Brain microvascular endothelial cell (primary cell): ENCODE measurements at regions not wholly inside any gene's neighbourhood (a gene's known extent, or its start where the extent isn't known, plus 50 kb on each side); places are given as distances from the start of the nearest gene placed in this dataset.
"Not testable (repeated sequence)": the region's sequence is repeated elsewhere in the genome, so short reads cannot be mapped to it uniquely, and the experiment has no call there.

ENCODE experiments used
- DNase-seq: peaks from one replicate; pipeline ENCODE4 v3.0.0-alpha.2; 2020
- H3K27ac ChIP-seq: fragments of 250-450 bp; sonication (Bioruptor Pico); 2 replicates; pipeline ENCODE4 v1.5.1; 2020; ENCODE audit warnings: mild to moderate bottlenecking, moderate library complexity
- H3K27me3 ChIP-seq: fragments of 250-450 bp; sonication (Bioruptor Pico); replicated peaks from 2 replicates; pipeline ENCODE4 v1.5.1; 2020; ENCODE audit warnings: mild to moderate bottlenecking
- H3K36me3 ChIP-seq: fragments of 250-450 bp; sonication (Bioruptor Pico); replicated peaks from 2 replicates; pipeline ENCODE4 v1.5.1; 2020; ENCODE audit warnings: mild to moderate bottlenecking
- H3K4me3 ChIP-seq: 2 replicates; pipeline ENCODE4 v1.5.1; 2011; ENCODE audit warnings: low read depth, mild to moderate bottlenecking, control low read depth, low read length, moderate library complexity
- in situ Hi-C: cut with HindIII; loops from 2 replicates; pipeline ENCODE4 v1.10.0; 2017; ENCODE audit warnings: low sequenced_read_pairs, low pct_ligation_motif_present
- TF ChIP-seq, protein P1 (sequence below): IDR thresholded peaks from 2 replicates; pipeline ENCODE4 v1.5.1; 2011; ENCODE audit warnings: low read depth, mild to moderate bottlenecking, moderate library complexity, low read length, control low read depth, inconsistent platforms; ENCODE audit errors: missing control alignments

DNA sequence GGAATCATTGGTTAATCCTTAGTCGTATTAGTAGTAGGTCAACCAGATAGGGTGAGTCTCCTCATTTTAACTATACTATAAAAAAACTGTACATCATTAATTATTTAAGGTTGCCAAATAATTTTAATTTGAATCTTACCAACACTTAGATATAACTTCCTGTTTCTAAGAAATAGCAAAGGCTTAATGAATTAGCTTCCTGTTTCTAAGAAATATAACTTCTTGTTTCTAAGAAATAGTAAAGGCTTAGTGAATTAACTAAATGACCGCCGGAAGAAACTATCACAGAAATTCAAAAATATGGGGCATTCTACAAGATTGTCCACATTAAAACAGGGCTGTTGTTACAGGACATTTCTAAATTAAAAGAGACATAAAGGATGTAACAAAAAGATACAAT is 392.9 kb upstream of the FOXG1 start:
- Histone ChIP-seq H3K36me3 (no peaks in the 10 kb centered on the region), H3K27me3 (no peaks in the 10 kb centered on the region), H3K27ac (no peak overlapping the region), H3K4me3 (no peak overlapping the region)
- in situ Hi-C loops, result no loop called here
- TF ChIP-seq, protein P1, sequence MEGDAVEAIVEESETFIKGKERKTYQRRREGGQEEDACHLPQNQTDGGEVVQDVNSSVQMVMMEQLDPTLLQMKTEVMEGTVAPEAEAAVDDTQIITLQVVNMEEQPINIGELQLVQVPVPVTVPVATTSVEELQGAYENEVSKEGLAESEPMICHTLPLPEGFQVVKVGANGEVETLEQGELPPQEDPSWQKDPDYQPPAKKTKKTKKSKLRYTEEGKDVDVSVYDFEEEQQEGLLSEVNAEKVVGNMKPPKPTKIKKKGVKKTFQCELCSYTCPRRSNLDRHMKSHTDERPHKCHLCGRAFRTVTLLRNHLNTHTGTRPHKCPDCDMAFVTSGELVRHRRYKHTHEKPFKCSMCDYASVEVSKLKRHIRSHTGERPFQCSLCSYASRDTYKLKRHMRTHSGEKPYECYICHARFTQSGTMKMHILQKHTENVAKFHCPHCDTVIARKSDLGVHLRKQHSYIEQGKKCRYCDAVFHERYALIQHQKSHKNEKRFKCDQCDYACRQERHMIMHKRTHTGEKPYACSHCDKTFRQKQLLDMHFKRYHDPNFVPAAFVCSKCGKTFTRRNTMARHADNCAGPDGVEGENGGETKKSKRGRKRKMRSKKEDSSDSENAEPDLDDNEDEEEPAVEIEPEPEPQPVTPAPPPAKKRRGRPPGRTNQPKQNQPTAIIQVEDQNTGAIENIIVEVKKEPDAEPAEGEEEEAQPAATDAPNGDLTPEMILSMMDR, result no peak
- DNase-seq, result no peak

GRCh38 chr14:28375295-28375694 is 391.3 kb upstream of the FOXG1 start:
- TF ChIP-seq, protein P1, result peak; percentile 82
- peak; percentile 10 for DNase-seq
- in situ Hi-C loops, result no loop called here
- H3K4me3 ChIP-seq, result no peak overlapping the region
- no peaks in the 10 kb centered on the region for H3K27me3 ChIP-seq
- no peaks in the 10 kb centered on the region for H3K36me3 ChIP-seq
- no peak overlapping the region for H3K27ac ChIP-seq

GRCh38 chr14:28381656-28382055 is 384.9 kb upstream of the FOXG1 start:
- TF ChIP-seq, protein P1, result no peak
- in situ Hi-C loops, result no loop called here
- Histone ChIP-seq H3K36me3 (no peaks in the 10 kb centered on the region), H3K27ac (peak overlapping the region; percentile 36), H3K4me3 (no peak overlapping the region), H3K27me3 (no peaks in the 10 kb centered on the region)
- DNase-seq, result no peak

DNA sequence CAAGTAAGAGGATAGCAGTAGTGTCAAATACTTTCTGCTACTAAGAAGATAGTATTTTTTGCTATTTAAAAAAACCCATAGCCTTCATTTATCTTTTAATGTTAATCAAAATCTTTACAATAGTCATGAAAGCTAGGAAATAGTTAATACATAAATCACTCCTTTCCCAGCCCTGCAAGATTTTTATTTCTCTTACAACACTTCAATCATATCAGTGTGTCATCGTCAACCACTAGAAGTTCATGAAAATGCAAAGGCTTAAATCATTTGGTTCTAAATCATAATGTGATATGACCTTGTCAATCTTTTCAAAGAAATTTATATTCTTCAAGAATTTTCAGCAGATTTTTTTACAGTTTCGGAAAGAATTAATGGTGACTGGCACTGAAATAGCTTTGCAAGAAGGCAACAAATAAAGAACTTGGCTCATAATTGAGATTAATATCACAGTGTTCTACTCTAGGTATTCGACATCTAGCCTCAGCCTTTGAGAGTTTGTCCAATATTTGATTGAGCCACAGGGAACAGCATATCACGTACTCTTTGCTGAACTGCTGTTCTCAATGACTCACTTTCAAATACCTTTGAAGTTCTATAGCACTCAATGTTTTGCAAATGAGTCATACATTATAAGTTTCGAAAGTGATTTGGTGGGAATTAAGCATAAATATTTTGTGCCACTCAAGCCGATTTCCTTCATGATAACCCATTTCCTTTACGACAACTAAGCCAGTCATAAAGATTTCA is 384.0 kb upstream of the FOXG1 start:
- H3K27me3 ChIP-seq, result no peaks in the 10 kb centered on the region
- TF ChIP-seq, protein P1, result no peak
- H3K4me3 ChIP-seq, result no peak overlapping the region
- in situ Hi-C loops, result no loop called here
- H3K36me3 ChIP-seq, result no peaks in the 10 kb centered on the region
- DNase-seq, result peak; percentile 45
- H3K27ac ChIP-seq, result peak overlapping the region; percentile 42

GRCh38 chr14:28398506-28398905 is 368.1 kb upstream of the FOXG1 start:
- H3K4me3 ChIP-seq, result no peak overlapping the region
- no peaks in the 10 kb centered on the region for H3K36me3 ChIP-seq
- TF ChIP-seq, protein P1, result no peak
- DNase-seq, result no peak
- no peak overlapping the region for H3K27ac ChIP-seq
- no peaks in the 10 kb centered on the region for H3K27me3 ChIP-seq
- in situ Hi-C loops, result no loop called here

DNA sequence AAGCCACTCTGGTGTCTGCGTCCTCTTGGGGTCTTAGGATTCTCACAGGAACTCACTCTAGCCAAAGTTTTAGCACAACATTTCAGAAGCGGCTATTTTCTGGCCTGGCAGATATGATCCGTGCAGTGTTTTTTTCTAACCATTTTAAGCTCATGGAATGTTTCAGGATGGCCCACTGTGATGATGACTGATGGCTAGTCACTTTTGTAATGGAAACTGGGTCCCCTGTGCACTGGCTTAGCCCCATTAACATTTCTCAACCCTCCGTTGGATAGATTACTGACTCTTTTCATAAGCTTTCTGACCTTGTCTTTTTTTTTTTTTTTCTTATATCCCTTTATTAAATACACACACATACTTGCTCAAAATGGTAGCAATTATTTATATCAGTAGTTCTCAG is 364.9 kb upstream of the FOXG1 start:
- H3K4me3 ChIP-seq, H3K27ac ChIP-seq, H3K27me3 ChIP-seq, H3K36me3 ChIP-seq, in situ Hi-C loops, DNase-seq: not testable (repeated sequence)
